ENCODE measurements at regions not wholly inside any gene's neighbourhood (a gene's known extent, or its start where the extent isn't known, plus 50 kb on each side); places are given as distances from the start of the nearest gene placed in this dataset.
"Not testable (repeated sequence)": the region's sequence is repeated elsewhere in the genome, so short reads cannot be mapped to it uniquely, and the experiment has no call there.

GRCh38 chr3:145015253-145015652 lies 1043.6 kb downstream of the DIPK2A start:
- DNase-seq (ENCODE audit: low spot score) (no peak), ATAC-seq (ENCODE audit: insufficient number of reproducible peaks, low FRiP score, low read depth) (no peak)
- H3K4me3 ChIP-seq, result no peak overlapping the region
- no peaks in the 10 kb centered on the region for H3K36me3 ChIP-seq
- H3K27ac ChIP-seq, result no peak overlapping the region
- no peak for TF ChIP-seq CTCF (IDR thresholded peaks at IDR 0.05)
- no peaks in the 10 kb centered on the region for H3K27me3 ChIP-seq (replicated peaks; ENCODE audit: insufficient read depth)
- no peaks in the 10 kb centered on the region for H3K4me1 ChIP-seq (ENCODE audit: control insufficient read depth in 1 of 2, low read depth in 2 of 2)
- H3K9me3 ChIP-seq, result no peaks in the 10 kb centered on the region

GRCh38 chr3:145017959-145018358 lies 1046.3 kb downstream of the DIPK2A start:
- TF ChIP-seq CTCF (IDR thresholded peaks at IDR 0.05), result no peak
- no peaks in the 10 kb centered on the region for H3K9me3 ChIP-seq
- H3K36me3 ChIP-seq, result no peaks in the 10 kb centered on the region
- H3K27ac ChIP-seq, result no peak overlapping the region
- no peak for ATAC-seq (ENCODE audit: insufficient number of reproducible peaks, low FRiP score, low read depth)
- no peaks in the 10 kb centered on the region for H3K4me1 ChIP-seq (ENCODE audit: control insufficient read depth in 1 of 2, low read depth in 2 of 2)
- no peak overlapping the region for H3K4me3 ChIP-seq
- no peak for DNase-seq (ENCODE audit: low spot score)
- H3K27me3 ChIP-seq (replicated peaks; ENCODE audit: insufficient read depth), result no peaks in the 10 kb centered on the region

- no peaks in the 10 kb centered on the region for H3K9me3 ChIP-seq
- H3K27ac ChIP-seq, result no peak overlapping the region
- ATAC-seq (ENCODE audit: insufficient number of reproducible peaks, low FRiP score, low read depth) (no peak), DNase-seq (ENCODE audit: low spot score) (no peak)
- no peak overlapping the region for H3K4me3 ChIP-seq
- H3K36me3 ChIP-seq, result no peaks in the 10 kb centered on the region
- no peaks in the 10 kb centered on the region for H3K27me3 ChIP-seq (replicated peaks; ENCODE audit: insufficient read depth)
- TF ChIP-seq CTCF (IDR thresholded peaks at IDR 0.05), result no peak
- H3K4me1 ChIP-seq (ENCODE audit: control insufficient read depth in 1 of 2, low read depth in 2 of 2), result no peaks in the 10 kb centered on the region
Measured at GRCh38 chr3:145022447-145022846, 1050.8 kb downstream of the DIPK2A start.

DNA sequence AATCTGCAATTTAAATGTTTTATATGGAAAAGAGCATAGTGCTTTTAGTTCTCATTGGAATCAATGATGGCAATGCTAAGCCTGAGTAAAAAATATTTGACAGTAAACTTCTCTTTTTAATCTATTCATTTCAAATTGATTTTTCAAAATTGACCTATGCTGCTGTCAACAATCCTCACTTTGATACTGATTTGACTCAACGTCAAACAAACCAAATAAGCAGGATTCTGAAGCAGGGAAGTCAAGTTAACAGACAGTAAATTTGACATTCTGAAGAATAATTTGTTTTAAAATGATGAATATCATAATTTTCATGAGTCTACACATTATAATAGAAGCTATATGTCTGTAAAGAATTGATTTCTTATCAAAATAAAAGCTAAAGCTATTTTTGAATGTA lies 1053.1 kb downstream of the DIPK2A start:
- Histone ChIP-seq H3K9me3 (no peaks in the 10 kb centered on the region), H3K4me3 (no peak overlapping the region), H3K27me3 (replicated peaks; ENCODE audit: insufficient read depth) (no peaks in the 10 kb centered on the region), H3K4me1 (ENCODE audit: control insufficient read depth in 1 of 2, low read depth in 2 of 2) (no peaks in the 10 kb centered on the region), H3K27ac (no peak overlapping the region), H3K36me3 (no peaks in the 10 kb centered on the region)
- ATAC-seq (ENCODE audit: insufficient number of reproducible peaks, low FRiP score, low read depth), result no peak
- no peak for DNase-seq (ENCODE audit: low spot score)
- TF ChIP-seq CTCF (IDR thresholded peaks at IDR 0.05), result no peak

GRCh38 chr3:145027186-145027585 lies 1055.6 kb downstream of the DIPK2A start:
- not testable (repeated sequence) for ATAC-seq (ENCODE audit: insufficient number of reproducible peaks, low FRiP score, low read depth); H3K4me3 ChIP-seq; H3K9me3 ChIP-seq; H3K36me3 ChIP-seq; DNase-seq (ENCODE audit: low spot score); H3K27ac ChIP-seq; H3K27me3 ChIP-seq (replicated peaks; ENCODE audit: insufficient read depth); H3K4me1 ChIP-seq (ENCODE audit: control insufficient read depth in 1 of 2, low read depth in 2 of 2)

DNA sequence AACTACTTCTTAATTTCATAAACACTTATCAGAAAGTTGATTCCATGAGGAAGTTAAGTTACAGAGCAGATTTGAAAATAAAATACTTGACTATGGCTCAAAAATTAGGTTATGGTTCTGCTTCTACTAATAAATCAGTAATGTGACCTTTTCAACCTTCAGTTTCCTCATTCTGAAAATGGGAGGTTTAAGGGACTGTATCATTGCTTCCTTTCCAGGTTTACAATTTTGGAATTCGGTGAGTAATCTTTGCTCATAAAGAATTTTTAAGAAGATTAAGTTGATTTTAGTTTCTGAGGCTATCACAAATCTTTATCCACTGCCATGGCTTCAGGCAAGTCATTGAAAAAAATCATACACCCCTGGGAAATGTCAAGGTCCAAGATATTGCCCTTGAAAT lies 1061.2 kb downstream of the DIPK2A start:
- no peaks in the 10 kb centered on the region for H3K9me3 ChIP-seq
- no peak overlapping the region for H3K4me3 ChIP-seq
- no peak for DNase-seq (ENCODE audit: low spot score)
- no peaks in the 10 kb centered on the region for H3K36me3 ChIP-seq
- H3K27ac ChIP-seq, result no peak overlapping the region
- H3K27me3 ChIP-seq (replicated peaks; ENCODE audit: insufficient read depth), result no peaks in the 10 kb centered on the region
- H3K4me1 ChIP-seq (ENCODE audit: control insufficient read depth in 1 of 2, low read depth in 2 of 2), result no peaks in the 10 kb centered on the region
- TF ChIP-seq CTCF (IDR thresholded peaks at IDR 0.05), result no peak
- ATAC-seq (ENCODE audit: insufficient number of reproducible peaks, low FRiP score, low read depth), result no peak
